CD4-positive, alpha-beta T cell (primary cell): ENCODE measurements at regions not wholly inside any gene's neighbourhood (a gene's known extent, or its start where the extent isn't known, plus 50 kb on each side); places are given as distances from the start of the nearest gene placed in this dataset.

Experiments
- ATAC-seq: fragments of 200-7000 bp; cut with Tn5 transposase; one replicate; pipeline ENCODE4 v1.10.0; 2022; ENCODE audit warnings: mild to moderate bottlenecking; ENCODE audit not compliant: poor library complexity
- CTCF ChIA-PET: fragments of 350-600 bp; sonication (Branson Sonifier 250); formaldehyde crosslinking; loops from one replicate; lab custom pipeline; 2021; ENCODE audit warnings: antibody characterized with exemption, inconsistent platforms; lab: Charles Lee
- POLR2A ChIA-PET: fragments of 350-600 bp; sonication (Branson Sonifier 250); formaldehyde crosslinking; loops from one replicate; lab custom pipeline; 2021; ENCODE audit warnings: antibody characterized with exemption, inconsistent platforms; lab: Charles Lee
- DNase-seq, 14 experiments: peaks; one replicate each; pipeline ENCODE4 v3.0.0-alpha.2; 2013 to 2020; ENCODE audit warnings: mixed read lengths in 2 of 14
- H3K27ac ChIP-seq, 2 donors: one replicate each; pipeline versions ENCODE4 v1.5.1 to v1.7.0; 2013; ENCODE audit warnings: low read length in 2 of 2, low read depth in 1 of 2, mild to moderate bottlenecking in 1 of 2
- H3K27me3 ChIP-seq, 2 experiments: 1 replicate in 1 of 2; 2 replicates in 1 of 2; pipeline versions ENCODE4 v1.6.1 to v1.7.0; 2013; ENCODE audit warnings: low read length in 2 of 2, control low read depth in 1 of 2, mild to moderate bottlenecking in 1 of 2, moderate library complexity in 1 of 2; ENCODE audit not compliant: insufficient read depth in 2 of 2, control insufficient read depth in 1 of 2
- H3K36me3 ChIP-seq: one replicate; pipeline ENCODE4 v1.6.1; 2013; ENCODE audit warnings: low read length, control low read depth; ENCODE audit not compliant: insufficient read depth
- H3K4me1 ChIP-seq: one replicate; pipeline ENCODE4 v1.6.1; 2013; ENCODE audit warnings: low read length, control low read depth; ENCODE audit not compliant: insufficient read depth
- H3K4me3 ChIP-seq: one replicate; pipeline ENCODE4 v1.5.1; 2013; ENCODE audit warnings: mild to moderate bottlenecking, low read length, moderate library complexity
- H3K9me3 ChIP-seq, 2 experiments: 1 replicate in 1 of 2; 2 replicates in 1 of 2; pipeline versions ENCODE4 v1.6.1 to v1.7.0; 2013; ENCODE audit warnings: low read length in 2 of 2, mild to moderate bottlenecking in 2 of 2, control low read depth in 1 of 2, moderate library complexity in 1 of 2; ENCODE audit not compliant: control insufficient read depth in 1 of 2, insufficient read depth in 1 of 2
- H3K27ac Mint-ChIP-seq: one replicate; pipeline ENCODE4 v1.8.0; 2020; ENCODE audit warnings: mixed read lengths
- H3K27me3 Mint-ChIP-seq: one replicate; pipeline ENCODE4 v1.8.0; 2021; ENCODE audit warnings: mixed read lengths
- H3K36me3 Mint-ChIP-seq: one replicate; pipeline ENCODE4 v1.8.0; 2021; ENCODE audit warnings: low read depth, mixed read lengths
- H3K4me1 Mint-ChIP-seq: one replicate; pipeline ENCODE4 v1.8.0; 2021; ENCODE audit warnings: low read depth, mixed read lengths
- H3K4me3 Mint-ChIP-seq: one replicate; pipeline ENCODE4 v1.8.0; 2020; ENCODE audit warnings: mild to moderate bottlenecking, mixed read lengths
- H3K9me3 Mint-ChIP-seq: one replicate; pipeline ENCODE4 v1.8.0; 2020; ENCODE audit warnings: mixed read lengths
- intact Hi-C, 2 experiments: fragments of 100-400 bp; cut with DNase I in 1 of 2; cut with micrococcal nuclease in 1 of 2; formaldehyde crosslinking; loops; one replicate each; pipeline versions ENCODE4 v1.15.1 to v1.9.0; 2023 to 2025; cut with DNase I, micrococcal nuclease
- TF ChIP-seq, protein P1 (sequence below): fragments of 200-600 bp; IDR thresholded peaks from one replicate; pipeline ENCODE4 v1.8.0; 2022; ENCODE audit warnings: antibody characterized with exemption, mild to moderate bottlenecking

DNA sequence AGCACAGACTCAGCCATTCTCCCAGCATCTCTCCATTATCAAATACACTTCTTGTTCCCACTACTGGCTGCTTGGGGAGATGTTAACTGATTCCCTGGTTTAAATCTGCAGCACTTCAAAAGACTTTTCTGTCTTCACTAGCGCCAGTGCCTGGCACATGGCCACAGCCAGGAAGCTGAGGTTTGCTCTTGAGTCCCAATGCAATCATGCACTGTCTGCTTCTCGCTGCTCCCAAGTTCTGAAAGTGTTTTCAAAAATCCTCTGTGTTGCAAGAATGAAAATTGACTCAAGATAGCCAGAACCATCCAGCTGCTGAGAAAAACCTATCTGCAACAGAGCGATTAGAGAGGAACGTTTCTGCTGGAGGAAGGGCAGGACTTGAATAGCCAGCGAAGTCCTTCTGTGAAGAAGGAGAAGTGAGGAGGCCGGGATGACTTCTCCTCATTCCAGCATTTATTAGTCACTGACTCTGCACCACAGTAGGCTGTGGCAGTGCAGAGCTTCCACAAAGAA, 358.4 kb upstream of the NR2F2 start:
- Histone ChIP-seq H3K36me3 (no peaks in the 10 kb centered on the region), H3K27me3 (no peaks in the 10 kb centered on the region), H3K4me1 (no peaks in the 10 kb centered on the region), H3K4me3 (no peak overlapping the region), H3K27ac (no peak overlapping the region), H3K9me3 (no peaks in the 10 kb centered on the region)
- no peak overlapping the region for H3K27ac Mint-ChIP-seq
- no peaks in the 10 kb centered on the region for H3K4me1 Mint-ChIP-seq
- ChIA-PET CTCF (no interaction called here), POLR2A (no interaction called here)
- intact Hi-C loops: no loop called here
- ATAC-seq (no peak), DNase-seq (no peak)
- H3K36me3 Mint-ChIP-seq: no peaks in the 10 kb centered on the region
- TF ChIP-seq, protein P1, sequence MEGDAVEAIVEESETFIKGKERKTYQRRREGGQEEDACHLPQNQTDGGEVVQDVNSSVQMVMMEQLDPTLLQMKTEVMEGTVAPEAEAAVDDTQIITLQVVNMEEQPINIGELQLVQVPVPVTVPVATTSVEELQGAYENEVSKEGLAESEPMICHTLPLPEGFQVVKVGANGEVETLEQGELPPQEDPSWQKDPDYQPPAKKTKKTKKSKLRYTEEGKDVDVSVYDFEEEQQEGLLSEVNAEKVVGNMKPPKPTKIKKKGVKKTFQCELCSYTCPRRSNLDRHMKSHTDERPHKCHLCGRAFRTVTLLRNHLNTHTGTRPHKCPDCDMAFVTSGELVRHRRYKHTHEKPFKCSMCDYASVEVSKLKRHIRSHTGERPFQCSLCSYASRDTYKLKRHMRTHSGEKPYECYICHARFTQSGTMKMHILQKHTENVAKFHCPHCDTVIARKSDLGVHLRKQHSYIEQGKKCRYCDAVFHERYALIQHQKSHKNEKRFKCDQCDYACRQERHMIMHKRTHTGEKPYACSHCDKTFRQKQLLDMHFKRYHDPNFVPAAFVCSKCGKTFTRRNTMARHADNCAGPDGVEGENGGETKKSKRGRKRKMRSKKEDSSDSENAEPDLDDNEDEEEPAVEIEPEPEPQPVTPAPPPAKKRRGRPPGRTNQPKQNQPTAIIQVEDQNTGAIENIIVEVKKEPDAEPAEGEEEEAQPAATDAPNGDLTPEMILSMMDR: no peak
- peaks cover 11% of the 10 kb centered on the region for H3K27me3 Mint-ChIP-seq
- H3K4me3 Mint-ChIP-seq: no peak overlapping the region
- H3K9me3 Mint-ChIP-seq: no peaks in the 10 kb centered on the region

DNA sequence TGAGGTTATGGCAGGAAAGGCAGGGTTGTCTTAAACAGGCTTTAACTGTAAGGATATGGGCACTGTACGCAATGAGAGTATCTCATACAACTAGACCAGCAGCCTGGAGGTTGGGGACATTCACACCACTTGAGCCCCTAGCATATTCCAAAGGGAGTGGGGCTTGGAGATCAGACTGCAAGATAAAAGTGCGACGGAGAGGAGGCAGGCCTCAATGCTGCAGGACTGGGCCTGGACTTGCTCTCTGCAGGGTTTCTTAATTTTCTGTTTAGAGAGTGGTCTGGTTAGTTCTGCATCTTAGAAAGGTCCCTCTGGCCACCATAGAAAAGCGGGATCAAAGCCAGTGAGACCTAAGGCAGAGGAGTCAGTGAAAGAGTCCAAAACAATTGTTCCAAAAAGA, 357.7 kb upstream of the NR2F2 start:
- H3K9me3 ChIP-seq: no peaks in the 10 kb centered on the region
- no peak overlapping the region for H3K4me3 Mint-ChIP-seq
- peaks cover 11% of the 10 kb centered on the region for H3K27me3 Mint-ChIP-seq
- intact Hi-C loops: no loop called here
- H3K4me1 Mint-ChIP-seq: no peaks in the 10 kb centered on the region
- no peaks in the 10 kb centered on the region for H3K36me3 ChIP-seq
- no peak for DNase-seq
- H3K27me3 ChIP-seq: no peaks in the 10 kb centered on the region
- no peaks in the 10 kb centered on the region for H3K36me3 Mint-ChIP-seq
- H3K4me1 ChIP-seq: no peaks in the 10 kb centered on the region
- TF ChIP-seq, protein P1: no peak
- POLR2A ChIA-PET: no interaction called here
- no peak overlapping the region for H3K27ac ChIP-seq
- CTCF ChIA-PET: no interaction called here
- no peak for ATAC-seq
- no peak overlapping the region for H3K4me3 ChIP-seq
- no peak overlapping the region for H3K27ac Mint-ChIP-seq
- no peaks in the 10 kb centered on the region for H3K9me3 Mint-ChIP-seq

GRCh38 chr15:95973566-95974256, 356.8 kb upstream of the NR2F2 start:
- Histone ChIP-seq H3K27ac (no peak overlapping the region), H3K36me3 (no peaks in the 10 kb centered on the region), H3K4me1 (no peaks in the 10 kb centered on the region), H3K4me3 (no peak overlapping the region), H3K27me3 (no peaks in the 10 kb centered on the region), H3K9me3 (no peaks in the 10 kb centered on the region)
- DNase-seq: no peak
- Mint-ChIP-seq H3K4me1 (no peaks in the 10 kb centered on the region), H3K27me3 (peaks cover 11% of the 10 kb centered on the region), H3K36me3 (no peaks in the 10 kb centered on the region), H3K4me3 (no peak overlapping the region), H3K27ac (no peak overlapping the region), H3K9me3 (no peaks in the 10 kb centered on the region)
- ChIA-PET POLR2A (no interaction called here), CTCF (no interaction called here)
- no peak for ATAC-seq
- TF ChIP-seq, protein P1: no peak
- intact Hi-C loops: no loop called here
